ENCODE measurements at regions not wholly inside any gene's neighbourhood (a gene's known extent, or its start where the extent isn't known, plus 50 kb on each side); places are given as distances from the start of the nearest gene placed in this dataset.
"Not testable (repeated sequence)": the region's sequence is repeated elsewhere in the genome, so short reads cannot be mapped to it uniquely, and the experiment has no call there.

- Histone ChIP-seq H3K4me1 (ENCODE audit: control extremely low read depth in 1 of 4, control insufficient read depth in 4 of 4, insufficient read depth in 4 of 4, low read length in 3 of 4) (no peaks in the 10 kb centered on the region), H3K27me3 (replicated peaks in 2 of 5; ENCODE audit: control insufficient read depth in 4 of 5, insufficient read depth in 5 of 5, low read length in 4 of 5) (no peaks in the 10 kb centered on the region), H3K36me3 (ENCODE audit: control insufficient read depth in 4 of 4, insufficient read depth in 4 of 4, low read length in 3 of 4) (no peaks in the 10 kb centered on the region), H3K27ac (ENCODE audit: insufficient read depth in 1 of 2, low read depth in 1 of 2, low read length in 2 of 2, poor library complexity in 1 of 2, severe bottlenecking in 2 of 2) (no peak overlapping the region), H3K9me3 (ENCODE audit: control extremely low read depth in 1 of 5, control insufficient read depth in 4 of 5, insufficient read depth in 2 of 5, low read depth in 1 of 5, low read length in 4 of 5) (no peaks in the 10 kb centered on the region), H3K4me3 (ENCODE audit: control insufficient read depth in 1 of 7, extremely low read depth in 1 of 7, insufficient read depth in 4 of 7, low read depth in 2 of 7, low read length in 6 of 7) (no peak overlapping the region)
- no peak for DNase-seq
- 100% methylated on average over 1 of the region's 2 CpGs for WGBS (ENCODE audit: insufficient coverage)
- ChIA-PET CTCF (no interaction called here), POLR2A (no interaction called here)
Observed at GRCh38 chr6:78380541-78380940, 486.8 kb upstream of the IRAK1BP1 start.

GRCh38 chr6:78383968-78384367 lies 483.4 kb upstream of the IRAK1BP1 start:
- Histone ChIP-seq H3K4me1 (ENCODE audit: control extremely low read depth in 1 of 4, control insufficient read depth in 4 of 4, insufficient read depth in 4 of 4, low read length in 3 of 4) (no peaks in the 10 kb centered on the region), H3K9me3 (ENCODE audit: control extremely low read depth in 1 of 5, control insufficient read depth in 4 of 5, insufficient read depth in 2 of 5, low read depth in 1 of 5, low read length in 4 of 5) (peaks cover 0 to 3% (median 0%) of the 10 kb centered on the region in 5 experiments), H3K4me3 (ENCODE audit: control insufficient read depth in 1 of 7, extremely low read depth in 1 of 7, insufficient read depth in 4 of 7, low read depth in 2 of 7, low read length in 6 of 7) (no peak overlapping the region), H3K36me3 (ENCODE audit: control insufficient read depth in 4 of 4, insufficient read depth in 4 of 4, low read length in 3 of 4) (no peaks in the 10 kb centered on the region), H3K27me3 (replicated peaks in 2 of 5; ENCODE audit: control insufficient read depth in 4 of 5, insufficient read depth in 5 of 5, low read length in 4 of 5) (no peaks in the 10 kb centered on the region), H3K27ac (ENCODE audit: insufficient read depth in 1 of 2, low read depth in 1 of 2, low read length in 2 of 2, poor library complexity in 1 of 2, severe bottlenecking in 2 of 2) (no peak overlapping the region)
- DNase-seq, result no peak
- POLR2A ChIA-PET, result no interaction called here
- WGBS (ENCODE audit: insufficient coverage), result no CpG with 5 or more reads among the region's 2 CpGs
- CTCF ChIA-PET, result no interaction called here

GRCh38 chr6:78386854-78387253 lies 480.5 kb upstream of the IRAK1BP1 start:
- H3K9me3 ChIP-seq (ENCODE audit: control extremely low read depth in 1 of 5, control insufficient read depth in 4 of 5, insufficient read depth in 2 of 5, low read depth in 1 of 5, low read length in 4 of 5); H3K4me3 ChIP-seq (ENCODE audit: control insufficient read depth in 1 of 7, extremely low read depth in 1 of 7, insufficient read depth in 4 of 7, low read depth in 2 of 7, low read length in 6 of 7); H3K27me3 ChIP-seq (replicated peaks in 2 of 5; ENCODE audit: control insufficient read depth in 4 of 5, insufficient read depth in 5 of 5, low read length in 4 of 5); H3K27ac ChIP-seq (ENCODE audit: insufficient read depth in 1 of 2, low read depth in 1 of 2, low read length in 2 of 2, poor library complexity in 1 of 2, severe bottlenecking in 2 of 2); CTCF ChIA-PET; H3K4me1 ChIP-seq (ENCODE audit: control extremely low read depth in 1 of 4, control insufficient read depth in 4 of 4, insufficient read depth in 4 of 4, low read length in 3 of 4); H3K36me3 ChIP-seq (ENCODE audit: control insufficient read depth in 4 of 4, insufficient read depth in 4 of 4, low read length in 3 of 4); DNase-seq; POLR2A ChIA-PET: not testable (repeated sequence)
- no CpG with 5 or more reads among the region's 2 CpGs for WGBS (ENCODE audit: insufficient coverage)

- Histone ChIP-seq H3K27ac (ENCODE audit: insufficient read depth in 1 of 2, low read depth in 1 of 2, low read length in 2 of 2, poor library complexity in 1 of 2, severe bottlenecking in 2 of 2) (no peak overlapping the region), H3K36me3 (ENCODE audit: control insufficient read depth in 4 of 4, insufficient read depth in 4 of 4, low read length in 3 of 4) (no peaks in the 10 kb centered on the region), H3K9me3 (ENCODE audit: control extremely low read depth in 1 of 5, control insufficient read depth in 4 of 5, insufficient read depth in 2 of 5, low read depth in 1 of 5, low read length in 4 of 5) (peaks cover 0 to 3% (median 0%) of the 10 kb centered on the region in 5 experiments), H3K4me3 (ENCODE audit: control insufficient read depth in 1 of 7, extremely low read depth in 1 of 7, insufficient read depth in 4 of 7, low read depth in 2 of 7, low read length in 6 of 7) (no peak overlapping the region), H3K27me3 (replicated peaks in 2 of 5; ENCODE audit: control insufficient read depth in 4 of 5, insufficient read depth in 5 of 5, low read length in 4 of 5) (no peaks in the 10 kb centered on the region), H3K4me1 (ENCODE audit: control extremely low read depth in 1 of 4, control insufficient read depth in 4 of 4, insufficient read depth in 4 of 4, low read length in 3 of 4) (no peaks in the 10 kb centered on the region)
- WGBS (ENCODE audit: insufficient coverage), result 100% methylated on average over 1 of the region's 1 CpG
- CTCF ChIA-PET, result no interaction called here
- DNase-seq, result no peak
- POLR2A ChIA-PET, result no interaction called here
Observed at GRCh38 chr6:78390066-78390465, 477.3 kb upstream of the IRAK1BP1 start.

- DNase-seq, result no peak
- Histone ChIP-seq H3K4me1 (ENCODE audit: control extremely low read depth in 1 of 4, control insufficient read depth in 4 of 4, insufficient read depth in 4 of 4, low read length in 3 of 4) (no peaks in the 10 kb centered on the region), H3K27me3 (replicated peaks in 2 of 5; ENCODE audit: control insufficient read depth in 4 of 5, insufficient read depth in 5 of 5, low read length in 4 of 5) (no peaks in the 10 kb centered on the region), H3K36me3 (ENCODE audit: control insufficient read depth in 4 of 4, insufficient read depth in 4 of 4, low read length in 3 of 4) (no peaks in the 10 kb centered on the region), H3K4me3 (ENCODE audit: control insufficient read depth in 1 of 7, extremely low read depth in 1 of 7, insufficient read depth in 4 of 7, low read depth in 2 of 7, low read length in 6 of 7) (no peak overlapping the region), H3K27ac (ENCODE audit: insufficient read depth in 1 of 2, low read depth in 1 of 2, low read length in 2 of 2, poor library complexity in 1 of 2, severe bottlenecking in 2 of 2) (no peak overlapping the region), H3K9me3 (ENCODE audit: control extremely low read depth in 1 of 5, control insufficient read depth in 4 of 5, insufficient read depth in 2 of 5, low read depth in 1 of 5, low read length in 4 of 5) (no peaks in the 10 kb centered on the region)
- ChIA-PET CTCF (no interaction called here), POLR2A (no interaction called here)
- no CpG with 5 or more reads among the region's 3 CpGs for WGBS (ENCODE audit: insufficient coverage)
Observed at GRCh38 chr6:78397499-78397898, 469.9 kb upstream of the IRAK1BP1 start.

- no peak overlapping the region for H3K27ac ChIP-seq (ENCODE audit: insufficient read depth in 1 of 2, low read depth in 1 of 2, low read length in 2 of 2, poor library complexity in 1 of 2, severe bottlenecking in 2 of 2)
- no peaks in the 10 kb centered on the region for H3K27me3 ChIP-seq (replicated peaks in 2 of 5; ENCODE audit: control insufficient read depth in 4 of 5, insufficient read depth in 5 of 5, low read length in 4 of 5)
- 50% methylated on average over 1 of the region's 2 CpGs for WGBS (ENCODE audit: insufficient coverage)
- no peaks in the 10 kb centered on the region for H3K36me3 ChIP-seq (ENCODE audit: control insufficient read depth in 4 of 4, insufficient read depth in 4 of 4, low read length in 3 of 4)
- H3K9me3 ChIP-seq (ENCODE audit: control extremely low read depth in 1 of 5, control insufficient read depth in 4 of 5, insufficient read depth in 2 of 5, low read depth in 1 of 5, low read length in 4 of 5), result no peaks in the 10 kb centered on the region
- CTCF ChIA-PET, result no interaction called here
- H3K4me3 ChIP-seq (ENCODE audit: control insufficient read depth in 1 of 7, extremely low read depth in 1 of 7, insufficient read depth in 4 of 7, low read depth in 2 of 7, low read length in 6 of 7), result no peak overlapping the region
- POLR2A ChIA-PET, result no interaction called here
- no peak for DNase-seq
- no peaks in the 10 kb centered on the region for H3K4me1 ChIP-seq (ENCODE audit: control extremely low read depth in 1 of 4, control insufficient read depth in 4 of 4, insufficient read depth in 4 of 4, low read length in 3 of 4)
Observed at GRCh38 chr6:78398292-78398691, 469.1 kb upstream of the IRAK1BP1 start.

GRCh38 chr6:78400076-78400475 lies 467.3 kb upstream of the IRAK1BP1 start:
- Histone ChIP-seq H3K4me1 (ENCODE audit: control extremely low read depth in 1 of 4, control insufficient read depth in 4 of 4, insufficient read depth in 4 of 4, low read length in 3 of 4) (no peaks in the 10 kb centered on the region), H3K4me3 (ENCODE audit: control insufficient read depth in 1 of 7, extremely low read depth in 1 of 7, insufficient read depth in 4 of 7, low read depth in 2 of 7, low read length in 6 of 7) (no peak overlapping the region), H3K27me3 (replicated peaks in 2 of 5; ENCODE audit: control insufficient read depth in 4 of 5, insufficient read depth in 5 of 5, low read length in 4 of 5) (no peaks in the 10 kb centered on the region), H3K36me3 (ENCODE audit: control insufficient read depth in 4 of 4, insufficient read depth in 4 of 4, low read length in 3 of 4) (no peaks in the 10 kb centered on the region), H3K9me3 (ENCODE audit: control extremely low read depth in 1 of 5, control insufficient read depth in 4 of 5, insufficient read depth in 2 of 5, low read depth in 1 of 5, low read length in 4 of 5) (no peaks in the 10 kb centered on the region), H3K27ac (ENCODE audit: insufficient read depth in 1 of 2, low read depth in 1 of 2, low read length in 2 of 2, poor library complexity in 1 of 2, severe bottlenecking in 2 of 2) (no peak overlapping the region)
- POLR2A ChIA-PET, result no interaction called here
- CTCF ChIA-PET, result no interaction called here
- WGBS (ENCODE audit: insufficient coverage), result 100% methylated on average over 2 of the region's 3 CpGs
- no peak for DNase-seq

Data from common myeloid progenitor, CD34-positive (primary cell).